ENCODE measurements at regions not wholly inside any gene's neighbourhood (a gene's known extent, or its start where the extent isn't known, plus 50 kb on each side); places are given as distances from the start of the nearest gene placed in this dataset.

DNA sequence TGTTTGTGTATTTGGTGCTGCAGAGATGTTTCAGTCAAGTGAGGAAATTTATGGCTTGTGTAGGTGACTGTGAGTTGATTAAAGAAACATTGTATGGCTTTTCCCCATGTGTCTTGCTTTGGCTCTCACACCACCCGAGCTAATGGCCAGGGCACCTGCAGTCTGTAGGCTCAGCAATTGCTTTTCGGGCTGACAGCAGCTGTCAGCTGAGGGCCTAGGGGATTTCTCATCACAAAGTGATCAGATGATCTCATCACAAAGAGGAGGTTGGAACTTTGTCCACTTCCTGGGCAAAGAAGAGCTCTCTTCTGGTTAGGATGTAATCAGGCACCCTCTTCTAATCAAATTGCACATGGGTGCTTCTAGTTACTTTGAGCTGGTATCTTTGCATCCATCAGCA lies 632.2 kb downstream of the SLC4A3 start:
- TF ChIP-seq EP300 (IDR thresholded peaks at IDR 0.05), result no peak
- TF ChIP-seq, protein P1, sequence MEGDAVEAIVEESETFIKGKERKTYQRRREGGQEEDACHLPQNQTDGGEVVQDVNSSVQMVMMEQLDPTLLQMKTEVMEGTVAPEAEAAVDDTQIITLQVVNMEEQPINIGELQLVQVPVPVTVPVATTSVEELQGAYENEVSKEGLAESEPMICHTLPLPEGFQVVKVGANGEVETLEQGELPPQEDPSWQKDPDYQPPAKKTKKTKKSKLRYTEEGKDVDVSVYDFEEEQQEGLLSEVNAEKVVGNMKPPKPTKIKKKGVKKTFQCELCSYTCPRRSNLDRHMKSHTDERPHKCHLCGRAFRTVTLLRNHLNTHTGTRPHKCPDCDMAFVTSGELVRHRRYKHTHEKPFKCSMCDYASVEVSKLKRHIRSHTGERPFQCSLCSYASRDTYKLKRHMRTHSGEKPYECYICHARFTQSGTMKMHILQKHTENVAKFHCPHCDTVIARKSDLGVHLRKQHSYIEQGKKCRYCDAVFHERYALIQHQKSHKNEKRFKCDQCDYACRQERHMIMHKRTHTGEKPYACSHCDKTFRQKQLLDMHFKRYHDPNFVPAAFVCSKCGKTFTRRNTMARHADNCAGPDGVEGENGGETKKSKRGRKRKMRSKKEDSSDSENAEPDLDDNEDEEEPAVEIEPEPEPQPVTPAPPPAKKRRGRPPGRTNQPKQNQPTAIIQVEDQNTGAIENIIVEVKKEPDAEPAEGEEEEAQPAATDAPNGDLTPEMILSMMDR (IDR thresholded peaks at IDR 0.05), result no peak
- TF ChIP-seq POLR2A (IDR thresholded peaks at IDR 0.05), result no peak
